HG02678 (cell line): ENCODE measurements at regions not wholly inside any gene's neighbourhood (a gene's known extent, or its start where the extent isn't known, plus 50 kb on each side); places are given as distances from the start of the nearest gene placed in this dataset.

Experiments used
- ATAC-seq: cut with Tn5 transposase; IDR thresholded peaks from one replicate; pipeline ENCODE4 v1.9.1; 2021; ENCODE audit warnings: mild to moderate bottlenecking, moderate library complexity; ENCODE audit not compliant: unreplicated experiment

DNA sequence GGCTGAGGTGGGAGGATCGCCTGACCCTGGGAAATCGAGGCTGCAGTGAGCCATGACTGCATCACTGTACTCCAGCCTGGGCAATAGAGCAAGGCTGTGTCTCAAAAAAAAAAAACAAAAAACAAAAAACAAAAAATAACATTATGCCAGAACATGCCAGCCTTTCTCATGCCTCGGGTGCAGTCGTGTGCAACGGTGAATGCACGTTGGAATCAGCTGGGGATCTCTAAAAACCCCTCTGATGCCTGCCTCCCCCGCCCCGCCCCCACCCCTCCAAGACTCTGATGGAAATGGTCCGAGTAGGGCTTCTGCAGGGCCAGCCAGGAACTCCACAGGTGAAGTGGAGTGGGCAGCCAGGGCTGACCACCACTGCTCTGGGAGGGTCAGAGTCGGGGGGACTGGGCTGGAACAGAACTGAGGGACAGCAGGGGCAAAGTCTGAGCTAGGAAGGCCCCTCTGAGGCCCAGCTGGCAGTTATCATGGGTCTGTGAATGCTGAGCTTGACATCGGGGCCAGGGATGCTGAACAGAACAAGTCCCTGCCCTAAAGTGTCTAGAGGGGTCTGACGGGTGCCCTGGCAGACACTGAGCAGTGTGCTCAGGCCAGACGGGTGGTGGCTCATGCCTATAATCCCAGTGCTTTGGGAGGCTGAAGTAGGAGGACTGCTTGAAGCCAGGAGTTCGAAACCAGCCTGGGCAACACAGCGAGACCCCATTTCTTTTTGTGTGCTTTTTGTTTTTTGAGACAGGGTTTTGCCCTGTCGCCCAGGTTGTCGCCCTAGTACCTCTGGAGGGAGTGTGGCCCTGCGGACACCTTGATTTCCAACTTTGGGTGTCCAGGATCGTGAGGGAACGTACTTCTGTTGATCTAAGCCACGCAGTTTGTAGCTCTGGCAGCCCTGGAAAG lies 193.4 kb upstream of the GSE1 start:
- ATAC-seq: no peak

DNA sequence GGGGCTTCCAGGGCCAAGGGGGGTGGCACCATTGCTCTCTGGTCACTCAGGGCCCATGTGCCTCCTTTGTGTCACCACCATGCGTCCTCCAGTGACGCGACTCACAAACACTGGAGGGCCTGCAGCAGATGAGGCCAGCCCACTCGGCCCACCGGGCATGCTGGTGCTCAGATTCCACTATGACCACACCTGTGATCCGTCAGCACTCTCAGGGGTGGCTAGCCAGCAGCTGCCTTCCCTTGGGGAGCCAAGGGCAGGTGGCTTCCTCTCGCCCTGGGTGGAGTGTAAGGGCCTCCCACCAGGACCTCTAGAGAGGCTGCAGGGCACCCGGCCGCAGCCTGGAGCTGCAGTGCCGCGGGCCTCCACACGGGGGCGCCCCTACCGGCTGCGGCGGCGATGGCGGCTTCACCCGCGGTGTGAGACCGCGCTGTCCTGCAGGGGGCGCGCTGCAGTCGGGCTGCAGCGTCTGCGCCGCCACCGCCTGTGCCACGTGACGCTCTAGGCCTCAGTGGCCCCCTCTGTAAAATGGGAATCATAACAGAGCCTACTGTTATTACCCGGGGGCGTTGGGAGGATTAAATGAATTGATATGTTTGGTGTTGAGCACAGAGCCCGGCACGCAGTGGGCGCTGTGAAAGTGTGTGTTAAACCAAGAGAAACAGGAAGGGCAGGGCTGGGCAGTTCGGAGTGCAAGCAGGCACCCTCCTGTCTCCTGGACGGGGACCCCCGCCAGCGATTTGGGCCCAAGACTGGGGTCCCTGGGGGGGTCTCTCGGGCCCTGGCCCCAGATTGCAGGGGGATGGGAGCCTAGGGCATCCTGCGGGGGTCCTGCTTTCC lies 192.4 kb upstream of the GSE1 start:
- ATAC-seq: no peak

DNA sequence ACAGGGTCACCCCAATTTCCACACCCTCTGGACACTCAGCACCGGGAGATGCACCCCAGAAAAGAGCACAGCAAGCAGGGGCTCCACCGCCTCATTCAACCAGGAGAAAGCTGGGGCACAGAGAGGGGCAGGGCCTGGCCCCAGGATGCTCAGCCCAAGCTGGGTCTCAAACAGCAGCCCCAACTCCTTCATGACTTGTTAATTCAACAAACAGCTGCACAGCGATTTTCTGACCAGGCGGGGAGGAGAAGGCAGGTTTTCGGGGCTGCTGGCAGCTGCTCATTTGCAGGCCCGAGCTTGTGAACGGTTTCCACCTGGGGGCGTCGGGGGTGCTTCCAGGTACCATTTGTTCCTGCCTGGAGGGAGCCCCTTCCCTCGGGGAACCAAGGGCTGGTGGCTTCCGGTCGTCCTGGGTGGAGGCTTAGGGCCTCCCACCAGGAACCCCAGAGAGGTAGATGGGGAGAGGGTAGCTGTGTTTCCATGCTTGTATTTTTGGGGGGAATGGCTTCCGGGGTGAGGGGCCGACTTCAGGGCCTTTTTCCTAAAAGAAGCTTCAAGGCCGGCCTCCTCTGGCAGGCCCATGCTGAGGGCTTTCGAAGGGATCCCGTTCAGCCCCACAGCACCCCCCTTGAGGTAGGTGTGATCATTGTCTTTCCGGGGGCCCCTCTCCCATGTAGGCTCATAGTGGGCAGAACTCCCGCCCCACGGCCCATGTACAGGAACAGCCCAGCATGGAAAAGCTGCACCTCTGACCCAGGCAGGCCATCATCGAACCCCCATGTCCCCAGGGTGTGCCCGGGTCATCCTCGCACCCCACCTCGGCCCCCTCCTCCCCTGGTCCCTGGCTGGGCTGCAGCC lies 191.6 kb upstream of the GSE1 start:
- no peak for ATAC-seq

DNA sequence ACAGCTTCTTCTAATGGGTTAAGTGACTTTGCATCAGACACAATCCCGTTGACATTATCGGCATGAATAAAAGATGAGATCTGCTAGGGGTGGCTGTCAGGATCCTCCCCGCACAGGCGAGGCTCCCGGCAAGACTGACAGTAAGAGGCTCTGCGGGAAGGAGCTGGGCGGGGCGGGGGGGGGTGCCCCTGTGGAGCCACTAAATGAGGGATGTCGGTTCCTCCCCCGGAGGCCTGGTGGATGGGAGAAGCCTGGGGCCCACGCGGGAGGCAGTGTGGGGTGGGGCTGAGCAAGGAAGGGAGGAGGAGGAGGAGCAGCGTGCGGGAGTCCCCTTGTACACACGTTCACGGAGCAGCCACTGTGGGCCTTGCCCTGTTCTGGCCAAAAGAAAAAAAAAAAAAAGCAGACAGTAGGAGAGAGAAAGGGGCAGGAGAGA lies 190.9 kb upstream of the GSE1 start:
- no peak for ATAC-seq

DNA sequence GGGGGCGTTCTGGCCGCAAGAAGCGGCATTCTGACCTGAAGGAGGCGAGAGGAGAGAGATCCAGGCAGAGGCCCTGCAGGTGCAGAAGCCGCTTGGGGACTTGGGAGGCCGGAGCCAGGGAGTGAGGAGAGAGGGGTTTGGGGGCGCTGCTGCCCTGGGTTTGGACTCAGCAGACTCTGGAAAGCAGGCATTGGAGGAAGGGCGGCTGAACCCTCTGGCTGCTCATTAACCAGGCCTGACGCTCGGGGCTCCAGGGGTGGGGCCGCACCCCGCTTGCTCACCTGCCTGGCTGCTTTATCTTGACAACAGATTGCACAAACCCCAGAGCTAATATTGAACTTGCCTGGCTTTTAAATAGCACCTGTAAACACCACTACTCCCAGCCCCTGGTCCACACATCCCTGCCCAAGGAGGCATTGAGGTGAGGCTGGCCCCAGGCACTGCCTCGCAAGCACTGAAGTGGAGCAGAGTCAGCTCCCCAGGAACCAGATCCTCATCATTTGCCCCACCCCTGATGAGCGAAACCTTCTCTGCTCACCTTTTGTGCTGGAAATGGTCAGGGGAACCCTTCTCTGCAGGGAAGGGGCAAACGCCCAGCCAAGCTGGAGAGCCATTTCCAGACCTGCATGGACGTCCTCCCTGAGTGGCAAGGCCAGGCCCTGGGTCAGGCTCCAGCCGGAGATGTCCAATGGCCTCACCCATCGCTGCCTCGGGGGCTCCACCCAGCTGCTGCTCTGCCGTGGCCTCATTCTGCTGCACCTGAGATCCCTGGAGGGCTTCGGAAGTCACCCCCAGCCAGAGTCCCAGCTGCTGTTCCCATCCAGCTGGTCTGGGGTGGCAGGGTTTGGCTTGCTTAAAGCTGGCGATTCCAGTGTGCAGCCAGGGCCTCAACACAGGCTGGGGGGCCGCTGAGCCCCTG lies 190.2 kb upstream of the GSE1 start:
- no peak for ATAC-seq

DNA sequence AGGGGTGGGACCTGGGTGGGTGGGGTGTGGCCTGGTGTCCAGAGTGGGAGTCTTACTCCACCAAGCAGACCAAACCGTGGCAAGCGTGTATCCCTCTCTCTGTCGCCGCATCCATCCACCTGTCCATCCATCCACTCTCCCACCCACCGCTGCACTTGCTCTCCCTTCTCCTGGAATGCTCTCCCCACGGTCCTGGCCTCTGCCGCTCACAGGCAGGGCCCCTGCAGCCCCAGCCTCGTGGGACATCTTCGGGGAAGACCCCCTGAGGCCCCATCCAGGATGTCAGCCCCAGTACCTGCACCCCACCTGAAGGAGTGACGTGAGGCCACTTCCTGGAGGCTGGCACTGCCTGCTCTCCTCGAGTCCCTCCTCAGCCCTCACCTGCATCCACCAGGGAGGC lies 189.5 kb upstream of the GSE1 start:
- ATAC-seq: no peak

DNA sequence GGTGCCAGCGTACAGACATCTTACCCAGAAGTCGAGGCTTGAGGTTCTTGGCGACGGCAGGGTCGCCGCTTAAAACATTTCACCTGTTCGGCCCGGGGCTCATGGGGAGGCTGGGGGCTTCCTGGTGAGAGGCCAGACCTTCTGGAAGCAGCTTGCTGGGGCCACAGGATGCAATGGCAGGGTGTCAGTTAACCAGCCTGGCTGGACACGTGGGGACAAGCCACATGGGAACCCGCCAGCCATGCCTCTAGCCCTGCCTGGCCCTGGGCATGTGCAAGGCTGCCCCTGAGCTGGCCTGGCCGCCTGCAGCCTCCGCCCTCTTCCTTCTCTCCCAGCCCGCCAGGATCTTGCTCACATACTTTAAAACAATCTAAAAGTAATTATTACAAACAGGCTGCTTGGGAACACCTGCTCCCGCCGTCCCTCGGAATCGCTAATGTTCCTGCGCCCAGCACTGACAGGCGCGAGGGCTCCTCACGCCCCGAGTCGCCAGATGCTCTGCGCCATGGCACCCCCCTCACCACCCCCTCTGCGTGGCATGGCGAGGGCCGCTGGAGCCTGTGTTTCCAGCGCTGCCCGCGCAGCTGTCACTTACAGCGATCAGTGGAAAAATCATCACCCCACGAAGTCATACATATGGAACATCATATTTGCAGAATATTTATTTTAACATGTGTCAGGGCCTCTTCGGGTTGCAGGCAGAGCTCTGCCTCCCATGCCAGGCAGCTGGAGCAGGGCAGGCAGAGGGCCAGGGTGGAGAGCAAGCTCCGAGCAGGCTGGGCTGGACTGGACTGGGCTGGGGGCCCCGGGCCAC lies 188.7 kb upstream of the GSE1 start:
- no peak for ATAC-seq

DNA sequence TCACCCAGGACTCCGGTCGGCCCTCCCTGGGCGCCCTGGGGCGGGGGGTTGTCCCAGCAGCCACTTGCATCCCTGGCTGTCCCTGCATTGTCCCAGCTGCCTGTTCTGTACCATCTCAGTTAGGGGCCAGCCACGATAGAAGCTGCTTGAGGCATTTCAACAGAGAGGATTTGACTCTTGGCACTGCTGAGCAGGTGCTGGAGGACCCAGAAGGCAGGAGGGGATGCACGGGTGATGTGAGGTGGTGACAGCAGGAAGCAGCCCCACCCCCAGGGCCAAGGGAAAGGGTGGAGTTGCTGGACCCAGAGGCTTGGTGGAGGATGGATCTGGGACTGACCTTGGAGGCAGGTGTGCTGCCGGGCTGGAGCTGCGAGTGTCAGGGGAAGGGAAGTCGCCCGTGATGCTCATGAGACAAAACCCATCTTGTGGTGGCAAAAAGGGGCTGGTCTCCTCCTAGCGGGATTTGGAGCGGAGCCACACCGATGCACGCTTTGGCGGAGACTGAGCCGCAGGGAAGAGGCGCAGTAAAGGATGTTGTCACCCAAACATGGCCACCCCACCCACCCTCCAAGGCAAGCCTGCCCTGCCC lies 188.0 kb upstream of the GSE1 start:
- no peak for ATAC-seq

DNA sequence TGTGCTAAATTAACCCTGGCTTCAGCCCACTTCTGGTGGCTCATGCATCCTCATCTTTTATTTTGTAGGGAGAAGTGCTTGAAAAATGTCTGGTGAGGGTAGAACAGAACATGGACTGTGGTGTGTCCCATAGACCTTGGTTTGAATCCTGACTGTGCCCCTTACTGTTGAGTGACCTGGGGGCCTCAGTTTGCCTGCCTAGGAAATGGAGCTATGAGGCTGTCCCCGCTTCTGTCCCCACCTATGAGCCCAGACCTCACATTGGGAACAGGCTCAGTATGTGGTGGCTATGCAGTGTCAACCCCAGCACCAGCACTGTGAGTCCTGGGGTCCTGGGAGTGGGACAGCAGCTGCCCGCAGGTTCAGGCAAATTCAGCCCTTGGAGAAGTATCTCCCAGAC lies 186.3 kb upstream of the GSE1 start:
- ATAC-seq: no peak

DNA sequence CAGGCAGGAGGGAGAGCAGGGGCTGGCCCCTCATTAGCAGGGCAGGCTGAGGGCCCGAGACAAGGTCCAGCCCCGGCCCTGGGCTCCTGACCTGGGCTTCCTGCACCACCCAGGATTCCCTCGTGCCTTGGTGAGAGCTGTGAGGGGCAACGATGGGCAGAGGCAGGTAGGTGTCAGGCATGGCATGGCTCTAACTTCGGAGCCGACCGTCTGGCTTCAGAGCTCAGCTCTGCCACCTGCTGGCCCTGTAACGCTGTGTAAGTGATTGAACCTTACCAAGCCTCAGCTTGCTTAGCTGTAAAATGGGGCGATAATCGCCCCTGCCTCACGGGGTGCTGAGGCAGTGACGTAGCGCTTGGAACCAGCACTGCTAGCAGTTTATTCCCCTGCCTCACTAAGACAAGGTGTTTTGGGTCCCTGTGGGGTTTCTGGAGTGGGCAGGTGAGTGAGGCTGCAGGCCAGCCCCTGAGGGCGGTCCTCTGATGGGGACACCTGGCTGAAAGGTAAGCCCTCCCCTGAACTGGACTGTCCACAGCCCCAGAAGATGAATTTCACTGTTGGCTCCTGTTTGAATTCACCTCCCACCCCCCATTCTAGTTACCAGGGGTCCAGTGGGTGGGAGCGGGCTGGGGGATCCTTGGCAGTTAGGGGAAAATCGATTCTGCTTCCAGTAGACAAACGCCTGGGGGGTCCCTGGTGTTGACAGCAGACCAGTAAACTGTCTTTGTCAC lies 184.8 kb upstream of the GSE1 start:
- no peak for ATAC-seq

DNA sequence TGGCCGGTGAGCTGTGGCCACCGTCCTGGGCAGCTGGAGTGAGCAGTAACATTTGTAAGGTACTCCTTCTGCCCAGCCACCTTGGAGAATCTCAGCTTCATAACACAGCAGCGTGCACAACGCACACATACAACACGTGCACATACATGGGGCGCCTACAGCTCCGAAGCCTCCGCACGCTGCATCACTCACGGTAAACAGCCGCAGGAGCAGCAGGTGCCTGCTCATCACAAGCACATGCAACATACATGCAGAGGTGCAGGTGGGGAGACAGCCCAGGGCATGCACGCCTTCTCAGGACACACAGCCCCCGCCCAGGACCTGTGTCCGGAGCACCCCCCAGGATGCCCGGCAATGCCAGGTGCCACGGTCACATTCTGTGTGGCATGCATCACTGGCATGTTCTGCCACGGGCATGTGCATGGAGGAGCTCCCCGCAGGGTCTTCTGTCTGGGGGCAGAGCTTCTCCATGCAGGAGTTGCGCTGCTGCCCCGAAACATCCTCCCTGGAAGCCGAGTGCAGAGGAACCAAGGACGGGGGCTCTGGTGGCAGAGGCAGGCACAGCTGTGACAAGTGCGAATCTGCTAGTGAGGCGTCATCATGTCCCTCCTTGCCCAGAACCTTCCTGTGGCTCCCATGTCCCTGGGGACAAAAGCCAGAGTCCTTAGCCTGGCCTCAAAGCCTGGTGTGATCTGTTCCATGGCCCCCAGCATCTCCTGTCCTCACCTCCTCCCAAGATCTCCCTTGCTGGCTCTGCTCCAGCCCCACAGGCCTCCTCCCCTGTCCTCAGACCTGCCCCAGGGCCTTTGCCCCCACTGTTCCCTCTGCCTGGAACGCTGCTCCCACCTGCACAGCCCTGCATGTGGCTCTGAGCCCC lies 184.0 kb upstream of the GSE1 start:
- no peak for ATAC-seq

DNA sequence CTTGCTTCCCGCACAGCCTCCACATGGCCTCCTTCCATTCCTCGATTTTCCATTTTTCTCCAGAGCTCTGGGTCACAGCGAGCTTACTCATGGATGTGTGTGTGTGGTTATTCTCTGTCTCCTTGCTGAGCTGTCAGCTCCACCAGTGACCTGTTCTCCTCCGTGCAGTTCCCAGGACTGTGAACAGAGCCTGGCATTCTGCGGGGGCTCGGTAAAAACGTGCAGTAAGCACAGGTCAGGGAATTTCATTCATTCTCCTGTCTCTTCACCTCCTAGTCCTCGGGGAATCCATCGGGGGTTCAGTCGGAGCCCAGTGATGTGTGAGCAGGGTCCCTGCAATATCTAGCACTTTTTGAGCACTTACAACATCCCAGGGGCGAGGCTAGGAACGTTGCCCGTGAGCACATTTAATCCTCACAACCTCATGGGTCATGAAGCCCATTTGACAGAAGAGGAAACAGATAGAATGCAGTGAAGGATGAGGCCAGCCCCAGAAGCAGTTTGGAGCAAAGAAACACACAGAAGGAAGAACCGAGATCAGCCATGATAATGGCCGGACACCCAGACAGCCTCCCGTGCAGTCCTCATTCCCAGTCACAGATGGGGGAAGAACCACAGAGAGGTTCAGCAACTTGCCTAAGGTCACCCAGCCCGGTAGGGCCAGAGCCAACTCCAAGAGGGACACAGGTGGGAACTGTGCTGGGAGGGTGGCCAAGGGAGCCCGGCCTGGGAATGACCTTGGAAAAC lies 183.2 kb upstream of the GSE1 start:
- ATAC-seq: no peak

DNA sequence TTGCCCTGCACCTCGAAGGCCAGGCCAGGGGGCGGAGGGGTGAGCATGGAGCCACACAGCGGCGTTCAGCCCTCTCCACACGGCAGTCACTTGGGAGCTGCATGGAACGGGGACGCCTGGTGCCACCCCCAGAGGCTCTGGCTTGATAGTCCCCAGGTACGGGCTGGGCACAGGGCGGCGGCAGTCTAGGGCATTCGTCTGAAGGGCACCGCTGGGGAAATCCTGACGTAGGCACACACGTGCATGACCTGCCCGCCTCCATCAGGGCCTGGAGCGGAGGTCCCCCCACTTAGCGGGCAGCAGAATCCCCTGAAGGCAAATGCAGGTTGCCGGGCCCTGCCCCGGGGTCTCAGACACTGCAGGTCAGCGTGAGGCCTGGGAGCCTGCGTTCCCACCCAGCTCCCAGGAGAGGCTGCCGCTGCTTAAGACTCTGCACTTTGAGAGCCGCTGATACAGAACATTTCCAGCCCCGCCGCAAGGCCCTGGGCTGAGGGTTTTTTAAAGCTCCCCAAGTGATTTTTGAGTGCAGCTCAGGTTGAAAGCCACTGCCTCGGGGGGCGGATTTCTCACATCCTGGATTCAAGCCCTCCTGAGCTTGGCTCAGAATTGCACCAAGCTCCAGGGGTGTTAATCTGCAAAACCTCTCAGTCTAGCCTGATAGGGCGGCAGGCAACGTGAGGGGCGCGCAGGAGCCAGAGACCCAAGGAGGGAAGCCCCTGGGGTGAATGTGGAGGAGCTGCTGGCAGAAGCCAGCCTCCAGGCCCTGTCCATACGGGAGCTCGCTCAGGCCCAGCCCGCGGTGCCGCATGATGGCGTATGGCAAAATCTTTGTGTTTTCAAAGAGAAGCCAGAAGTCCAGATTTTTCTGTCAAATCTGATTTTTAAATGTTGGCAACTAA lies 182.3 kb upstream of the GSE1 start:
- no peak for ATAC-seq

DNA sequence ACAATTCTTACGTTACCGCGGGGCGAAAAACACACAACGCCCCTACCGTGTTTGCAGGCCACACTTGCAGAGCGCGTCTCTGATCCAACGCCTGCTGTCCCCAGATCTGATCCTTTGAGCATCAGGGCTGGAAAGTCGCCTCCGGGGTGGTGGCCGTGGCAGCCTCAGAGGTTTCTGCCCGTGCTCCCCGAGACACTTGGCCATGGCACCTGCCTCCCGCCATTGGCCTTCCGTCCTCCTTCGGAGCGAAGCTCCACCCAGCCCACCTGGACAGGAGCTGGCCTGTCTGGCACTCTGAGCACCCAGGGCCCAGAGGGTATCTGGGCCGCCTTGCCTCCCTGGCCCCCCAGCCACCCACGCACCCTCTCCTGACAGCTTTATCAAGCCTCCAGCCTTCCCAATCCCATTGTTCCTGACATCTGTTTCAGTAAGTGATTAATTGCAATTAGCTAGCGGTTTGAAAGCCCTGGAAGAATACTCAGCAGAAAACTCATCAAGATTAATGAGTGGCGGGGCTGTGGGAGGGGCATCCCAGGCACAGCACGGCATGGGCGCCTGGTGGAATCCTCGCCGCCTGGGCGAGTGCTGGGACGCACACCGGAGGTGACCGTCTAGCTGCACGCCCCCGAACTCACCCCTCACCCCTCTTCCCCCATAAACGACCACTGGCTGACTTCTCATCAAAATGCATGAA lies 181.5 kb upstream of the GSE1 start:
- no peak for ATAC-seq

DNA sequence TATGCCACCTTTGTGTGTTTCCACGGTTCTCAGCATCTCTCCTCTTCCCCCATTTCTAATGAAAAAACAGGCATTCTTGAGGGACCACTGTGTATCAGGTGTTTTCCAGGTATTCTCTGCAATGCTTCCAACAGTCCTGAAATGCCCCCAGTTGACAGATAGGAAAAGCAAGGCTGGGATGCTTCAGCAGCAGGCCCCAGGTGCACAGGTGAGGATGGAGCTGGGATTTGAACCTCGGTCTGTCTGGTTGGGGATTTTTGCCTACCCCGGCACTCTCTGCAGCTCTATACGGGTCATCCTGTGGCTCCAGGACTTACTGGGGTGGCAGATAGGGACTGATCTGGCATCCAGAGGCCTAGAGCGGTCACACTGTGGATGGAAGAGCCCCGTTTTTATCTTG lies 180.5 kb upstream of the GSE1 start:
- no peak for ATAC-seq
